GM12891 (cell line): ENCODE measurements at regions not wholly inside any gene's neighbourhood (a gene's known extent, or its start where the extent isn't known, plus 50 kb on each side); places are given as distances from the start of the nearest gene placed in this dataset.

ENCODE experiments used
- POLR2A ChIP-seq: IDR thresholded peaks from 2 replicates; pipeline ENCODE4 v1.6.1; 2011; ENCODE audit warnings: low read depth, low read length, control low read depth
- POLR2AphosphoS5 ChIP-seq: IDR thresholded peaks from 2 replicates; pipeline ENCODE4 v1.6.1; 2011; ENCODE audit warnings: low read depth, low read length, control low read depth
- TAF1 ChIP-seq: IDR thresholded peaks from 2 replicates; pipeline ENCODE4 v1.6.1; 2011; ENCODE audit warnings: low read depth, low read length, control low read depth

GRCh38 chr6:22668717-22669116, 99.4 kb downstream of the HDGFL1 start:
- TF ChIP-seq POLR2A (no peak), POLR2AphosphoS5 (no peak), TAF1 (no peak)
